ENCODE measurements at regions not wholly inside any gene's neighbourhood (a gene's known extent, or its start where the extent isn't known, plus 50 kb on each side); places are given as distances from the start of the nearest gene placed in this dataset.

DNA sequence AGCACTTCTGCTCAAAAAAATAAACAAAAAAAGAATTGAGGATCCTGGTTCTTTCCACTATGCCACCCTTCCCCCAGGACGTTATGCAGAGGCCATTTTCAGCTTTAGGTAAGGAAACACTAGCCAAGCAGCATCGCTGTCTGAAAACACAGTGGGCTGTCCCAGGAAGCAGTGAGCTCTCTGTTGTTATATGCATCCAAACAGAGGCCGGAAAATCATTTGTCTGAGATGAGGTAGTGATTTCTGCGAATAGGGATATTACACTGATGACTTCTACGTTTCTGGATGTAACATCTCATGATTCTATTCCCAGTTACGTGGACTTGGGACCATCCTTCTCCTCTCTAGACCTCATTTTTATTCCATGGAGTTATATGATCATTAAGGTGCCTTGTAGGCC lies 137.2 kb downstream of the OMA1 start:
- no peak for DNase-seq (ENCODE audit: low read depth)
- no peak overlapping the region for H3K4me3 ChIP-seq (replicated peaks; ENCODE audit: low read depth, low read length)
- TF ChIP-seq, protein P1, sequence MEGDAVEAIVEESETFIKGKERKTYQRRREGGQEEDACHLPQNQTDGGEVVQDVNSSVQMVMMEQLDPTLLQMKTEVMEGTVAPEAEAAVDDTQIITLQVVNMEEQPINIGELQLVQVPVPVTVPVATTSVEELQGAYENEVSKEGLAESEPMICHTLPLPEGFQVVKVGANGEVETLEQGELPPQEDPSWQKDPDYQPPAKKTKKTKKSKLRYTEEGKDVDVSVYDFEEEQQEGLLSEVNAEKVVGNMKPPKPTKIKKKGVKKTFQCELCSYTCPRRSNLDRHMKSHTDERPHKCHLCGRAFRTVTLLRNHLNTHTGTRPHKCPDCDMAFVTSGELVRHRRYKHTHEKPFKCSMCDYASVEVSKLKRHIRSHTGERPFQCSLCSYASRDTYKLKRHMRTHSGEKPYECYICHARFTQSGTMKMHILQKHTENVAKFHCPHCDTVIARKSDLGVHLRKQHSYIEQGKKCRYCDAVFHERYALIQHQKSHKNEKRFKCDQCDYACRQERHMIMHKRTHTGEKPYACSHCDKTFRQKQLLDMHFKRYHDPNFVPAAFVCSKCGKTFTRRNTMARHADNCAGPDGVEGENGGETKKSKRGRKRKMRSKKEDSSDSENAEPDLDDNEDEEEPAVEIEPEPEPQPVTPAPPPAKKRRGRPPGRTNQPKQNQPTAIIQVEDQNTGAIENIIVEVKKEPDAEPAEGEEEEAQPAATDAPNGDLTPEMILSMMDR (IDR thresholded peaks at IDR 0.05; ENCODE audit: low read length, missing control alignments) = no peak

DNA sequence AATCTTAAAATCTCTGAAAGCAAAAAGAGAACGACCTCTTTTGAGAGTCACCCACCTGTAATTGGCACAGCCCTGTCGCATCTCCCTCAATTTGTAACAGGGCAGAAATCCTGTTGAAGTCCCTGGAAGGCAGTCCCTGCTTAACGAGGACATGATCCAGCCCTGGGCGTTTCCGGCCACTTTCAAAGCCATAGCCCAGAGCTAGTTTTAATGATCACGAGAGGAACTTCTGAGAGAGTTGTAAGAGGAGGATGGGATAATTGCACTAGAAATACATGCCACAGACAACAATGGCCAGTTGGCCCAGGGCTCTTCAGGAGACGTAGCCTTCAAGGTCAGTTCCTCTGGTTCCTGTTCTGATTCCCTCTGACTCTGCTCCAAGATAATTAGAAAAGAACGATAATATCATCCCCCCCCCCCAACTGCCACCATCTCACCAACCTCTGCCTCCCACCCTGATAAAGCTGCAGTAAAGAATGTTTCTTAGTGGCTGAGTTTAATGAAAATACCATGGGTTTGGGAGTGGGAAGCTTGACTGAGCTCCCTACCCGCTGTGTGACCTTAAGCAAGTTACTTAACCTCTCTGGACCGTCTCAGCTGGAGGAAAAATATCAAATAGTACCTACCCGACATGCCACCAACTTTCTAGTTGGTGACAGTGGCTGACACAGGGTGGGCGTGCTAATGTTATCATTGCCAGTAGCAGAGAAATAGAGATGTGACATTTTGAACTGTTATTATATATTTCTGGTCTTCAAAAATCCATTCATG lies 140.0 kb downstream of the OMA1 start:
- no peak overlapping the region for H3K4me3 ChIP-seq (replicated peaks; ENCODE audit: low read depth, low read length)
- TF ChIP-seq, protein P1 (IDR thresholded peaks at IDR 0.05; ENCODE audit: low read length, missing control alignments) = no peak
- no peak for DNase-seq (ENCODE audit: low read depth)

DNA sequence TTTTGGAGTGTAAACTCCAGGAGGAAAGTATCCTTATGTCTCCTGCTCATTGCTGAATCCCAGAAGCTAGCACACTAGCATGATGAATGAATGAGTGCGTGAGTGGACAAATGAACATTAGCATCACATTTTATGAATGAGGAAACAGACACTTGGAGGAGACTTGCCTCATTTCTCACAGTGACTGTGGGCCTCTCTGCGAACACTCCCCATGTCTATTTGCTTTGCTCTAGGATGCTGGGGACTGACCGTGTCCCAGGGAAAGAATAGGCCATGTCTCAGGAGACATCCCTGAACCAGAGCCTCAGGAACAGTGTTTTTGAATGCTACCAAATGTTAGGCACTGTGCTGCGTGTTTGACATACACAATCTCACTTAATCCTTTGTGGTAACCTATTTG lies 140.9 kb downstream of the OMA1 start:
- DNase-seq (ENCODE audit: low read depth) = no peak
- no peak overlapping the region for H3K4me3 ChIP-seq (replicated peaks; ENCODE audit: low read depth, low read length)
- TF ChIP-seq, protein P1 (IDR thresholded peaks at IDR 0.05; ENCODE audit: low read length, missing control alignments) = no peak

- DNase-seq (ENCODE audit: low read depth) = no peak
- TF ChIP-seq, protein P1 (IDR thresholded peaks at IDR 0.05; ENCODE audit: low read length, missing control alignments) = no peak
- no peak overlapping the region for H3K4me3 ChIP-seq (replicated peaks; ENCODE audit: low read depth, low read length)
These were observed 142.6 kb downstream of the OMA1 start for GRCh38 chr1:58403894-58404293.

DNA sequence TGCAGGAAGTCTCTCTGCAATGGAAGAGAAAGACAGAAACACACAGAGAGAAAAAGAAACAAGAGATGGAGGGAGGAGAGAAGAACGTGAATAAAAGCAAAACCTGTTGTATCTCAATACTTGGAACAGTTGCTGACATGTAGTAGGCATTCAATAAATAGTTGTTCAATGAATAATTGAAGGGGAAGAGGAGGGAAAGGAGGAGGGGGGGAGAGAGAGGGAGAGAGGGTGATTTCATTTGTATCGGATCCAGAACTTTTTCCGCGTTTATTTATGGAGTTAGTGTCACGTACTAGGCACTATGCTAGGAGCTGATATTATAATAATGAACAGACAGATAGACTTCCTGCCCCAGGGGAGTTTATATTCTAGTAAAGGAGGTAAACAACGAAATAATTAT lies 144.1 kb downstream of the OMA1 start:
- TF ChIP-seq, protein P1 (IDR thresholded peaks at IDR 0.05; ENCODE audit: low read length, missing control alignments) = no peak
- peak; percentile 33 for DNase-seq (ENCODE audit: low read depth)
- no peak overlapping the region for H3K4me3 ChIP-seq (replicated peaks; ENCODE audit: low read depth, low read length)

- no peak overlapping the region for H3K4me3 ChIP-seq (replicated peaks; ENCODE audit: low read depth, low read length)
- DNase-seq (ENCODE audit: low read depth) = peak; percentile 21
- TF ChIP-seq, protein P1 (IDR thresholded peaks at IDR 0.05; ENCODE audit: low read length, missing control alignments) = no peak
These were observed 144.5 kb downstream of the OMA1 start for GRCh38 chr1:58401991-58402390.

GRCh38 chr1:58399176-58399575 lies 147.3 kb downstream of the OMA1 start:
- no peak for DNase-seq (ENCODE audit: low read depth)
- TF ChIP-seq, protein P1 (IDR thresholded peaks at IDR 0.05; ENCODE audit: low read length, missing control alignments) = no peak

More at GRCh38 chr1:58399176-58399575, 147.3 kb downstream of the OMA1 start:
- H3K4me3 ChIP-seq (replicated peaks; ENCODE audit: low read depth, low read length) = no peak overlapping the region
